IPS DF 19.7 (cell line): ENCODE measurements at regions not wholly inside any gene's neighbourhood (a gene's known extent, or its start where the extent isn't known, plus 50 kb on each side); places are given as distances from the start of the nearest gene placed in this dataset.
"Not testable (repeated sequence)": the region's sequence is repeated elsewhere in the genome, so short reads cannot be mapped to it uniquely, and the experiment has no call there.

Experiments used
- DNase-seq: peaks from one replicate; pipeline ENCODE4 v3.0.0-alpha.2; 2013; ENCODE audit warnings: low read depth, low spot score

DNA sequence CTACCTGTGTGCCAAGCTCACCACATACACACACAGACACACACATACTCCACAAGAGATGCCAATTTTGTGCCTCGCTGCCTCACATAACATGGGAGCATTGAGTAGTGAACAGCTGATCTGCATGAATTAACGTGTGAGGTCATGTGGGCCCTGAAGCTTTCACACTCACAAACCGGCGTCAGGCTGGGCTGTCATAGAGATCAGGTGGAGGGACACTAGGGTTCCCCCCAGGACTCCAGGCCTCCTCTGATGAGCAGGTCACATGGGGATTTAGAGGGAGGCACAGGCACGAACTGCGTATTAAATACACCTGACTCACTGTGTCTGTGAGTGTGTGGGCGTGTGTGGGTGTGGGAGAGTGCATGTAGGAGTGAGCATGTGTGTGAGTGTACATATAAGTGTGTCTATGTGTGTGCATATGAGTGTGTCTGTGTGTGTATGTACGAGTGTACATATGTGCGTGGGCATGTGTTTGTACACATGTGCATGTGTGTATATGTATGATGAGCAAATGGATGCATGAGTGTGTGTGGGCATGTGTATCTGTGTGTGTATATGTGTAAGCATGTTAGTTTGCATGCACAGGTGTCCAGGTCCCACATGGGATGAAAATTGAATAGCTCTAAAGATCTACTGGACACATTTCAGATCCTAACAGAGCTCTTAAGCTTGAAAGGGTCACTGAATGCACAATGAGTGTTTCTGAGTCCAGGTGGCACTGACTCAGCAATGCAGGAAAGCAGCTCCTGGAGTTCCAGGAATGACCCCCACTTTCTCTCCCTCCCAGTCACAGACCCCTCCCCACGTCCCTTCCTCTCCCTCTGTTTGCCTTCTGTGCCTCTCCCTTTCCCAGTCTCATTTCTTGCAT is 336.6 kb downstream of the PREX1 start:
- DNase-seq = no peak

DNA sequence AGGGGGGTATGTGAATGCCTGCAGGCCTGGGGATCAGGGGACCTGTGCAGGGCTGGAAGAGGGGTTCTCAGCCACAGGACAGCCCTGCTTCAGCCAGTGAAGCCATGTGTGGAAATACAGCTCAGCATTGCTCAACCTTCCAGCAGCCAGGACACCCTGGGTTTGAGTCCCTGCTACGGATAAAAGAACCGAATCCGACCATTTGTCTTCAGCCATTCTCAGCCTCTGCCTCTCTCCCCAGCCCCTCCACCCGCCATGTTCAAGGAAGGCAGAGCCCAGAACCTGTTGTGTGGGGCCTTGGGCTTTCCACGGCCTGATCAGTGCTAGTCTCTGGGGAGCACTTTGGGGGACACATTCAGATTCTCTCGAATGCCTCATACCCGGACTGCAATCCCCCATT is 337.5 kb downstream of the PREX1 start:
- DNase-seq = not testable (repeated sequence)

DNA sequence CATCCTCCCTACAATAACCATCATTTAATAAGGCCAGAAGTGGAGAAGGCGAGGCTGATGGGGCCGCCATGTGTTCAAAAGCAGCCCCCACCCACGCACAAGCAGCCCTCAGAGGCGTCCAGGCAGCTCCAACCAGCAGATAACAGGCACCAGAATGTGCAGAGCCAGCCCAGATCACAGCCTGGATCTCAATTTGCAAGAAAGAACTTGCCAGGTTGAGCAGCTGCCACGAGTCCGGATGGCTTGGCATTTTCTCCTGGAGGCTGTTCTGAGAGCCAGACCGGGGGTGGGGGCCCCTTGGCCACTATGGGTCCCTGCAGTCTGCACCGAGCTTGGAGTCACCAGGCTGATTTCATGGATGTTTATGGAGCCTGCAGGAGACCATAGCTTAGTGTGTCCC is 338.1 kb downstream of the PREX1 start:
- DNase-seq = no peak

DNA sequence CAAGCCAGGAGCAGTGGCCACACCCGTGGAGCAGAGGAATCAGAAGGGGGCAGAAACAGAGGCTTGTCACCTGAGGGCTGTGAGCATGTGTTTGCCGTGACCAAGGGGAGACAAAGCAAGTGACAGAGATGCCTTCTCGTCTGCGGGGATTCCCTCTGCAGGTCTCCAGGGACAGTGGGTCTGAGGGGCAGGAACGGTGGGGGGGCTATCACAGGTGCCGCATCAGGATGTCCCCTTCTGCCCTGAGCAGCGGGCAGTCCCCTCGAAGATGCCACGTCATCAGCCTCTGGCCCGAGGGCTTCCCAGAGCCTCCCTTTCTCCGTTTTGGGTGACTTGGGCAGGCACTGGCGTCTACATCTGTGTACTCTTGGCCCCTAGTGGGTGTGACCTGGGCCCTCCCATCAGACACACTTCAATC is 338.7 kb downstream of the PREX1 start:
- no peak for DNase-seq

DNA sequence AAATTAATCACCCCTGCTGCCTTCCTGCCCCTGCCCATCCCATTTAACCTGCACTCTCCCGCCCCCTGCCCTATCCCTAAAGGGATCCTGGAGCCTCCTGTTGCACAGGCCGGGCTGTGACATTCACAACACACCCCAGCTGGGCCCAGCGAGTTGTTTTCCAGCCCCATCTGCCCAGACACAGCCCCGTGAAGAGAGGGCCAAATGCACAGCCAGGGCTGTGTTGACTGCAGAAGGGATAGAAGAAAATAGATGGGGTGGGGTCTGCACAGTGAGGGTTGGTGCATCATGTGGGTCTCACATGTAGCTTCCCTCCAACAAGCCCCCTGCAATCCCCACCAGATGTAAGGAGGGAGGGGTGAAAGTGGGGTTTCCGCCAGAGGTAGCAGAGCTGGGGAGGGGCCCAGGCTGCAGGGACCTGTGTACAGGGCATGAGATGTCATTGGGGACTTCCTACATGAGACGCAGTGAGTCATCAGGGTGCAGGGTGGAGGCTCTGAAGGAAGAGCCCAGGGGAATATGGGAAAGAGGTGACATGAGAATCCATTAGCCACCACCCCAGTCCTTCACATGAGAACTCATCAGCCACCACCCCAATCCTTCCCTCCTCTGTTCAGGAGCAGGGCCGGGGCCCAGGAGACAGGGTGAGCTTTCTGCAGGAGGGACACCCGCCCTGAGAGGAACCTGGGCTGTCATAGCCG is 339.3 kb downstream of the PREX1 start:
- not testable (repeated sequence) for DNase-seq

DNA sequence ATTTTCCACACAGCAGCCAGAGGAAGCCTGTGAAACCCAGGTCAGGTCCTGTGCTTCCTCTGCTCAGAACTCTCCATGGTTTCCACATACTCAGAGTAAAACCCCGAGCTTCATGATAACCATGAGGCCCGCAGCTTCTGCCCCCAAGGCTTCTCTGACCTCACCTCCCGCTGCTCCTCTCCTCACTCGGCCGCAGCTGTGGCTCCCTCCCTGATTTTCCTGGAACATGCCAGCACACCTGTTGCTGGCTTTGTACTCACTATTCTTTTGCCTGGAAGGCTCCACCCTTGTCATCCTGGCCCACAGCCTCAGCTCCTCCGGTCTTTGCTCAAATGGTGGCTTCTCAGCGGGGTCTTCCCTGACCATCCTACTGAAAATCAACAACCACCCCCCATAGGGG is 341.7 kb downstream of the PREX1 start:
- no peak for DNase-seq

DNA sequence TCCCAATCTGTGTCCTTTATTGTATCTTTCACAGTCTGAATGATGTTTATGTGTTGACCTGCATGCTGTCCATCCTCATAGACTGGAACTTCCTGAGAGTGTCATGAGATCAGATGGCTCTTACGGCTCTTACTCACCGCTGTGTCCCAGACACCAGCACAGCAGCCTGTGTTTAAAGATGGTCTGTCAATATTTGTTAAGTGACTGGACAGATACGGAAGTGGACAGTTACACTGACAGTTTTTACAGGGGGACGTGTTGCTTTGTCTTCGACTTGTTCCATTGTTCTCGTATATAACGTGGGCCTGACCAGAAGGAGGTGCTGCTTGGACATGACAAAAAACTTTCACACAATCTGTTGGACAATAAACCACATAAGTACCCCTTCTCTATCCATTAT is 342.6 kb downstream of the PREX1 start:
- DNase-seq = not testable (repeated sequence)

DNA sequence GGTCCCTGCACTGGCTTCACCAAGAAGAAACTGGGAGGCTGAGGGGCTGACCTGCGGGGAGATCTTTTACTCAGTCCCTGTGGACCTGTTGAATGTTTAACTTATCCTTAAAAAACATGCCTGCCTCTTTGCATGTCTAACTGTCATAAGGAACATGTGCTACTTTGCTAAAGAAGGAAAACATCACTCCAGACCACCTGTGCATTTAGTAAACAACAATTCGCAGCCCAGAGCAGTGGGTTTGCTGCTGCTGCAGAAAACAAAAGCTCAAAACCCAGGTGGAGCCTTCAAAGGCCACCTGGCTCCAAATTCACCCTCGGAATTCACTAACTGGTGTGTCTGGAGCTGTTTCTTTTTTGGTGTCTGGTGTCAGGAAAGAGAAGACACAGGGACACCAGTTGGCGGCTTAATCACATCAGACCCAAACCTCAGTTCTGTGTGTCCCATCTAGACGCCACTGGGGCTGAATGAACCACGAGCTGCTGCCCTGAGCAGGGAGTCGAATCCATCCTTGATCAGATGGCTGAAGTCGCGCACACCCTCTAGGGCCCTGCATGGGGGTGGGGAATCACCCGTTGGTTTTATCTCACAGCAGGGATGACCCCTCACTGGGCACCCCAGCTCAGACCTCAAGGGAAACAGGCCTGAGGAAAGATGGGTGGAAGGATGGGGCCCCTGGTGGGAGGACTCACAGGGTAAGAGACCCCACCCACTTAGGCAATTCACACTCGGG is 344.3 kb downstream of the PREX1 start:
- DNase-seq = no peak

DNA sequence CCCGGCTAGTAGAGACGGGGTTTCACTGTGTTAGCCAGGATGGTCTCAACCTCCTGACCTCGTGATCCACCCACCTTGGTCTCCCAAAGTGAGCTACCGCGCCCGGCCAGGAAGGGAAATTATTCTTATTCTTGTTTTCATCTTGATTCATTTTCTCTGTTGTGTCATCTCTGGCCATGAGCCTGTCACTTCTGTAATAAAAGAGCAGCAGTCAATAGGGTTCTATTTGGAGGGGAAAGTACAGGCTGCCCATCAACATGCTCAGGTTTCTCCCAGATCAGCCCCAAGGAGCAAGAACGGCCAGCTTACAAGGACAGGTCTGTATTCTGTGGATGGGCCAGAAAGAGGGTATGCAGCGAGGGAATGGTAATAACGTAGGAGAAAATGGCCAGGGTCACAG is 345.0 kb downstream of the PREX1 start:
- DNase-seq = no peak

DNA sequence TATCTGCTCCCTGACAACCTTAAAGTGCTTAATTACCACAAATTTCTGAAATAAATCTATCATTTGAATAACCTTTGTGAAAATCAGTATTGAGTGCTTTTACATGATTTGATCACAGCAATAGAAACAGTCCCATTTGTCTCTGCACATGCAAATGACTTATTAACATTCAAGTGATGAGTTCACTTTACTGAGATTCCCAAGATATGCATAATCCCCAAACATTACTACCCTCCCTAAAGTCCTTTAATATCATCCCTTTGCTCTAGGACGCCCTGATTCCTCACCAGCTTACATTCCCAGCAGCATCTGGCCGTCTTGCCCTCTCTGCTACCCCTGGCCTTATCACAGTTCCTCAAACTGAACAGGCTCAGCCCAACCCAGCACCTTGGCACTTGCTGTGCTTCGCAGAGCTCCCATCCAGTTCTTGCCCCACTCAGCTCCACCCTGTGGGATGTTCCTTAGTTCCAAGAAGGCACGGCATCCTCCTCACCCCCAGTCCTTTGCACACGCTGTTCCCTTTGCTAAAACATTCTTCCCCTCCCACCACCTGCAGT is 347.5 kb downstream of the PREX1 start:
- DNase-seq = no peak

DNA sequence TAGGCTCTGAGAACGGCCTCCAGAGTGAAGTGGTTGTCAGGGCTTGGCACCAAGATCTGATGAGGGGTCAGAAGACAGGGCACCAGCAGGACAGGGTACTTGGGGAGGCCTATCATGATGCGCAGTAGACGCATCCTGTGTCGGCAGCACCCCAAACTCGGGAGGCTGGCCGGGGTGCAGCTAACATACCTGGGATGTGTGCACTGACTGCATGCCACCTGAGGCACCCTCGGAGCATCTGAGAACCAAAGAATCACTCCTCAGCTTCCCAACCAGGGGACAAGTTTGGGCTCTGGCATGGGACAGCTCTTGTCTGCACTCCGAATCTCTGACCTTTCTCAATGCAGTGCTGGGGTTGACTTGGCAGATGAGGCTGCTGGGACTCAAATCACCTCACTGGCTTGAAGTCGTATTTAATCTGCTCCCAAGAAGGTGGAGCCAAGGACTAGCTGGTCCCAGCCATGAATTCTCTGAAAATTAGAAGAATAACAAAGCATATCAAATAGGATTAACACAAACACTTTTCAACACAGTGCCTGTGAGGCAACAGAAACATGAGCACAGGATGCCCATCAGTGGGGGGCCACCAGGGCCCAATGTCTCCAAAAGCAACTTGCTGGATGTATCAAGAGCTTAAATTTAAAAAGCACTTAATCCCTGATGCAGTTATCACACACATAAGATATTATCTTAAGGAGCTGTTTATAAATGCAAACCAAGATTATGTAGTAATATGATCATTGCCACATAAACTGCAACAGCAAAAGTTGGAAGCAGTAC is 348.8 kb downstream of the PREX1 start:
- DNase-seq = no peak

DNA sequence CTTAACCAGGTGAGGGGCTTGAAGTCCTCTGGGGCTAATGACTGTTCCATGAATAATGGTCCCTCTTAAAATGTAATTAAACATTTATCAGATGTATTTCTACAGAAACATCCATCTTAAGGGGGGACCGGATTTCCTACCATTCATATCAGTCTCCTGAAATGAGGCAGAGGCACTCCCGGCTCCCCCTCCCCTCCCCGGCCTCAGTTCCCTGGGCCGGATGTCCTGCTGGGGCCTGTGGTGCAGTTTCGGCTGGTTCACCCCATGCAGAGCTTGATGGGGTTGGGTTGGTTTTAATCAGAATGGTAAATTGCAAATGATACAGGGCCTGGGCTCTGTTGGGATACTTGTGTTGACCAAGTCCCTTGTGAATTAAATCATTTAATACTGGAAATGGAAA is 349.4 kb downstream of the PREX1 start:
- DNase-seq = no peak

DNA sequence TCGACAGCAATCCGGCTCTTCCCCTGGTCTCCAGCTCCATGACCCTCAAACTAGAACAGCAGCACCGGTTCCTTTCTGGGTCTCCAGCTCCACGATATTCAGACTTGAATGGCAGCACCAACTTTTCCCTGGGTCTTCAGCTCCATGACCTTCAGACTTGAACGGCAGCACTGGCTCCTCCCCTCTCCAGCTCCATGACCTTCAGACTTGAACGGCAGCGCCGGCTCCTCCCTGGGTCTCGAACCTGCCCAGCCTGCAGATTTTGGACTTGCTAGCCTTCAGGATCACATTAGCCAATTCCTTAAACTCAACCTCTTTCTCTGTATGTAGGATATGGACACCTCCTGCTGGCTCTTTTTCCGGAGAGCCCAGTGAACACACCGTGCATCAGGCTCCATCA is 350.9 kb downstream of the PREX1 start:
- no peak for DNase-seq

DNA sequence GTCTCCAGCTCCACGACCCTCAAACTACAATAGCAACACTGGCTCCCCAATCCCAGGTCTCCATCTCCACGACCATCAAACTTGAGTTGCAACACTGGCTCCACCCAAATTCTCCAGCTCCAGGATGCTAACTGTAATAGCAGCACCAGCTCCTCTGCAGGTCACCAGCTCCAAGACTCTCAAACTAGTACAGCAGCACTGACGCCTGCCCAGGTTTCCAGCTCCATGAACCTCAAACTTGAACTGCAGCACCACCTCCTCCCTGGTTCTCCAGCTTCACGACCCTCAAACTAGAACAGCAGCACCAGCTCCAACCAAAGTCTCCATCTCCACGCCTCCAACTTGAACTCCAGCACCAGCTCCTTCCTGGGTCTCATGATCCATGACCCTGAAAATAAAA is 353.8 kb downstream of the PREX1 start:
- DNase-seq = no peak

DNA sequence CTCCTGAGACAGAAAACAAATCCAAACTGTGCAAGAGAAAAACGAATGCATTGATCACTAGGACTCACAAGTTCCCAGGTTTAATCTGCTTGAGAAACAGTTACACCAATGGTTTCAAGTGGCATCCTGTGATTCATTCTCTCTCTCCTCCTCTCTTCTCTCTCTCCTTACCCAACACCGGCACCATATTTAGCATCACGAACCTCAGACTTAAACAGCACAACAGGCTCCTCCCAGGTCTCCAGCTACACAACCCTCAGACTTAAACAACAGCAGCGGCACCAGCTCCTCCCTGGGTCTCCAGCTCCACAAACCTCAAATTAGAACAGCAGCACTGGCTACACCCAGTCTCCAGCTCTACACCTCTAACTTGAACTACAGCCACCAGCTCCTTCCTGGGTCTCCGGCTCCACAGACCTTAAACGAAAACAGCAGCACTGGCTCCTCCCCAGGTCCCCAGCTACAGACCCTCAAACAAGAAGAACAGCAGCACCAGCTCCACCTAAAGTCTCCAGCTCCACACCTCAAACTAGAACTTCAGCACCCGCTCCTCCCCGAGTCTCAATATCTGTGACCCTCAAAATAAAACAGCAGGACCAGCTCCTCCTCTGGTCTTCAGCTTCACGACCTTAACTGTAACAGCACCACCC is 355.9 kb downstream of the PREX1 start:
- no peak for DNase-seq

DNA sequence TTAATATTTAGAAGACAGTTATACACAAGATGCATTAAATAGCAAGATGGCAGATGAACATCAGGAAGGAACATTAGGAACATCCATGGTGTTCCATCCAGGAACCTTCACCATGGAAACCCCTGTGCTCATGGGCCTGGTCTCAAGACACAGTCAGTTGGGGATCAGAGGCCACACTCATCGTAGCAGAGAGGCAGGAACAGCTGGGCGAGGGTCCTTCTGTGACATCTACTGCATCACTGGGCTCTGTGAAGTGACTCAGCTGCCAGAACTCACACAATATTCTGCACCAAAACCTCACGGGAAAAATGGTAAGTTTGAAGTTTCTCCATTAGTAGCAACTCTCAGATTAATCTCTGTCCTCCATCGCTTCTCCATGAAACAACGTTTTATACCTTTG is 356.6 kb downstream of the PREX1 start:
- DNase-seq = no peak

DNA sequence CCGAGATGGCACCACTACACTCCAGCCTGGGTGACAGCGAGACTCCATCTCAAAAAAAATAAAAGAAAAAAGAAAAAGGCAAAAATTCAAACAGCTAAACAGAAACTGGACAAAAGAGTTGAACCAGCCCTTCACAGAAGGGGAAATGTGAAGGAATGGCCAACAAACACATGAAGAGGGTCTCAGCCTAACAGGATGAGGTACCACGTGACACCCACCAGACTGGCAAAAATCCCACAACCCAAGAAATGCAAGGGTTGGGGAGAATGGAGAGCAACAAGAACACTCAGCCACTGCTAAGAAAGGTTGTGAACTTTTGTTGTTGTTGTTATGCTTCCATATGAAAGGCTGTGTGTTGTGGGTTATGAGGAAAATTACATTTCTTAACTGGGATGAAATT is 357.7 kb downstream of the PREX1 start:
- DNase-seq = no peak

DNA sequence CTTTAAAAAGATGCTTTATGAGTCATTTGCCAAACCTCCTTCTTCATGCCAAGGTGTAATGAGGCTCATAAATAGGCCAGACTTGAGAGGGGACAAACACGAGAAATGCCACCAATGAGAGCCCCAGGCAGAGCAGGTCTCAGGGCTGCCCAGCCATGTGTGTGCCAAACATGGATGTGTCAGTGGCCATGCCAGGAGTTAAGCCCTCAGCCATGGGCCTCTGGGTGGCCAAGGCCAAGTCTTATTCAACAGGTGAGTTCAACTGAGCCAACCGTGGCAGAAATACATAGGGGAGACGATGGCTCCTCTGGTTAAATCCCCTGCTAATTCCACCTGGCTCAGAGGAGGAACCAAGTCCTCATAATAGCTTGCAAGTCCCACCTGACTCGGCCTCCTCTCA is 358.8 kb downstream of the PREX1 start:
- no peak for DNase-seq

DNA sequence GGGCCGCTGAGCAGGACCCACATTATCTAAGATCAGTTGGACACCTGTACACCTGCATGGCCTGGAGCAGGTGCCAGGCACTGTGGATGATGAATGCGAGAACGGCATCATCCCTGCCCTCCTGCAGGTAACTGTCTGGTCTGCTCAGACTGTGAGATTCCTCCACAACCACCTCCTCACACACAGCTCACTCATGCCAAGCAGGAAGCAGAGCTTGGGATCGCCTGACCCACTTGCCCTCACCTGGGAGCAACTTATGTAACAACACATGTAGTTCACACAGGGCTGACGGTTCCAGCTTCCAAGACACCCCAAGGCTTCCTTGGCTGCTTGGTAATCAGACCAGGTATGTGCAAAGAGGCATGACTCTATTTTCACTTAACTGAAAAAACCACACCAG is 359.2 kb downstream of the PREX1 start:
- no peak for DNase-seq

DNA sequence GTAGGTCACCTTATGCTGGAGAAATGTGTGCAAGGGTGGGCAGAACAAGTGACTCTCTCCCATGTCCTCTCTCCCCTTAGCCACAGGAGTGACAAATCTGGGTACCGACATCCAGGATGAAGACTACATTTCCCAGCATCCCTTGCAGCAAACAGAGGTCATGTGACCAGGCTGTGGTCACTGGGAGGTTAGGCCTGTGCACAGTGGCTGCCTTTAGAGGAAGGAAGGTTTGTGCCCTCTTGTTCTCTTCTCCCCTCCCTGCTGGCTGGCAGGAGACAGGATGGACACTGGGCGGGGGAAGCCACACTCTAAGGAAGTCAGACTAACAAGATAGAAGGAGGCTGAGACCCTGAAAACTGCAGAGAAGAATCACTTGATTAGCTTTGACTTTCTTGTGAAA is 360.2 kb downstream of the PREX1 start:
- DNase-seq = peak; percentile 48

DNA sequence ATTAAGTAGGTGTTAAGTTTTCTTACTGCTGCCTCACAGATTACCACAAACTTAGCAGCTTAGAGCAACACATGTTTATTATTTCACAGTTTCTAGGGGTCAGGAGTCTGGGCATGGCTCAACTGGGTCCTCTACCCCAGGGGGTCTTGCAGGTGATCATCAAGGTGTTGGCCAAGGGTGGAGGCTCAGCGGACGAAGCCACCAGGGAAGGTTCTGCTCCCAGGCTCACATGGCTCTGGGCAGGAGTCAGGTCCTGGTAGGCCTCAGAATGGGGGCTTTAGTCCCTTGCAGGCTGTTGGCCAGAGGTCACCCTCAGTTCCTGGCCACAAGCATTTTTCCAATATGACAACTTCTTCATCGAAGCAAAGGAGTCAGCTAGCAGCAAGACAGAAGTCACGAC is 362.5 kb downstream of the PREX1 start:
- no peak for DNase-seq
